Inferior parietal cortex (tissue), 1 donor: ENCODE measurements at regions not wholly inside any gene's neighbourhood (a gene's known extent, or its start where the extent isn't known, plus 50 kb on each side); places are given as distances from the start of the nearest gene placed in this dataset.
"Not testable (repeated sequence)": the region's sequence is repeated elsewhere in the genome, so short reads cannot be mapped to it uniquely, and the experiment has no call there.

ENCODE experiments used
- DNase-seq: peaks from one replicate; pipeline ENCODE4 v3.0.0-alpha.2; 2016; ENCODE audit errors: extremely low spot score

DNA sequence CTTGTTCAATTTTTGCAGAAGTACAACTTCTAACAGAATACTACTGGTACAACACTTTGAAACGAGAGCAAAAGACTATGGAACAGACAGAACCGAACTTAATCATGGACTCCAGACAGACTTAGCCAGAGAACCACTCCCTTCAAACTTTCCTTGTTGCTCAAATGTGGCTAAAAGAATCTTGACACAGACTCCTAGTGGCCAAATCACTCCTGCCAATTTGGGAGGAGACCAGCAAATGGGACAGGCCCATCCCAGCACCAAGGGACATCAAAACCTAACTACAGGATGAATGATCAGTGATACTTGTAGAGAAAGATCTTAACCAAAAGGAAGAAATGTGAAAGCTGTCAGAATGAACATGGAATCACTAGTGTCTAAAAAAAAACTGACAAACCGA lies 154.0 kb downstream of the MATN1 start:
- DNase-seq, result no peak

DNA sequence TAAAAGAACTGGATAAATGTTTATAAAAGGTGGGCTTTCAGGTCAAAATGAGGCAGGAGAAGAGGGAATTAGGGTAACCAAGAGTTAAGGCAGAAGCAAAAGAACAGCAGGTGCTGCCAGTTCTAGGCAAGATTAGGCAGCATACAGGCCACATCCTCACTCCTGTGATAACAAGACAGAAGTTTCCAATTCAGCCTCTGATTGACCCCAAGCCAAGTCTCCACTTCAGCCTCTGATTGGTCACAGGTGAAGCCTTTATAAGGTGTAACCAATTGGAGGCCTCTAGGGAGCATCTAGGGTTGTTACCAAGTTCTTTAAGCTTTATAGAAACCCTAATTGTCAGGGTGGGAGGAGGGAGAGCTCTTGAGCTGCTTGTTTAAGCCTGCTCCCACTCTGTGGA lies 160.8 kb downstream of the MATN1 start:
- no peak for DNase-seq

DNA sequence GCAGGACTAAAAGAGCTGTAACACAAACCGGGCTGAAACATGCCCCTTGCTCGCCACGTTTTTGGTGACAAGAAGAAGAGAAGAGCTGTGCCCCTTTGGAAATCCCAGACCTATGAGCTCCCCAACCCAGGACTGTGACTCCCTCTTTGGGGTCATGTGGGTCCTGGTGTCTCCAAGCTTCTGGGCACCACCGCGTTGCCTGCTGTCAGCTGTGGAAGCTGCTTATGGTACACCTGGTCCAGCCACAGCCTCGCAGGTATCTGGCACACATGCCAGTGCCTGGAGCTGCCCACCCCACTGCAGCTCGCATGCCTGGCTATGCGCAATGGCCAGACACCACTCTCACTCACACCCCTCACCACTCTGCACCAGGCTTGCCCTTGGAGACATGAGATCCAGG lies 171.8 kb downstream of the MATN1 start:
- no peak for DNase-seq

DNA sequence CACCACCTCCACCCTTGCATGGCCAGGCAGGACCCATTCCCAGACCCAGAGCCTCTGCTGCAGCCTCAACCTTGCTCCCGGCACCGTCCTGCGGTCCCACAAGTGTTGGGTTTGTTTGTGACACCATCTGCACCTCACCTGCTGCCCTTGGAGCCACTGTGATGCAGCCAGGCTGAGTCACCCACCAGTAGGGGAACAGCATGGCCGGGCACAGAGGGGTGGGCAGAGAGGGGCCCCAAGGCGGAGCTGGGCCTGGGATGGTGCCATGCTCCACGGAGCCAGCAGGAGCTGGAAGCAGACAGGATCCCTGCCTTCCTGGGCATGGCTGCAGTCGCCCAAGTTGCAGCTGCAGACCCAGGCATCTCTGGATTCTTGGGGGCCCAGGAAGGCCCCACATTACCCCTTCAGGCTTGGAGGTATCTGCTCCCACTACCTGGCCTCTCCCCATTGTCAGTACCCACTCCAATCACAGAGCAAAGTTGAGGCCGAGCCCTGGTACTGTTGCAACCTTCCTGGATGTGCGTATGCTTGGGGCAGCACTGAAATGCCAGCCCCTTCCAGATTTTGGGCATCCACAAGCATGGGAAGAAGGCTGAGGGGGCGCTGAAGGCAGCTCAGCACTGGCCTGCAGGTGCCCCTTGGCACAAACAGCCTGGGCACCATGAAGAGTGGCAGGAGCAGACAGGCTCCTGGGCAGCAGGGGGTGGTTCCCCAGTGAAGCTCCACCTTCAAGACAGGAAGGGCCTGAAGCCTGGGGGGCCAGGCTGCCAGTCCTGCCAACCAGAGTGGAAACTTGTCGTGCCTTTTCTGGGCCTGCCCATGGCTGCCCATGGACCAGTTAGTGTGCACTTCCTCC lies 172.8 kb downstream of the MATN1 start:
- no peak for DNase-seq

DNA sequence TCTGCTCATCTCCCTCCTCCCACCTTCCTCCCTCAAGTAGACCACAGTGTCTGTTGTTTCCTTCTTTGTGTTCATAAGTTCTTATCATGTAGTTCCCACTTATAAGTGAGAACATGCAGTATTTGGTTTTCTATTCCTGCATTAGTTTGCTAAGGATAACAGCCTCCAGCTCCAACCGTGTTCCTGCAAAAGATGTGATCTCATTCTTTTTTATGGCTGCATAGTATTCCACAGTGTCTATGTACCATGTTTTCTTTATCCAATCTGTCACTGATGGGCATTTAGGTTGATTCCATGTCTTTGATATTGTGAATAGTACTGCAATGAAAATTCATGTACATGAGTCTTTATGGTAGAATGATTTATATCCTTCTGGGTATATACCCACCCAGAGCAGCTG lies 173.5 kb downstream of the MATN1 start:
- not testable (repeated sequence) for DNase-seq

DNA sequence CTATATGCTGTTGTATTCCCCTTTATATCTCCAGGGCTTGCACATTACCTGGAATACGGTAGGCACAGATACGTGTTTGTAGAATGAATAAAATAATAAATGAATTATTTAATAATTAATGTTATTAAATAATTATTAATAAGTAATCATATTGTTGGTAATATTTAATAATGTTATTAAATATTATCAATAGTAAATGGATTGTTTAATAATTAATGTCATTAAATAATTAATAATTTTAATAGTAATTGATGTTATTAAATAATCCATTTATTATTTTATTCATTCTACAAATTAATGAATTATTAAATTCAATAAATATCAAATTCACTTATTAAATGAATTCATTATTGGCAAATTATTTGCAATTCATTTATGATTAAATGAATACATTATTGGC lies 175.1 kb downstream of the MATN1 start:
- no peak for DNase-seq

DNA sequence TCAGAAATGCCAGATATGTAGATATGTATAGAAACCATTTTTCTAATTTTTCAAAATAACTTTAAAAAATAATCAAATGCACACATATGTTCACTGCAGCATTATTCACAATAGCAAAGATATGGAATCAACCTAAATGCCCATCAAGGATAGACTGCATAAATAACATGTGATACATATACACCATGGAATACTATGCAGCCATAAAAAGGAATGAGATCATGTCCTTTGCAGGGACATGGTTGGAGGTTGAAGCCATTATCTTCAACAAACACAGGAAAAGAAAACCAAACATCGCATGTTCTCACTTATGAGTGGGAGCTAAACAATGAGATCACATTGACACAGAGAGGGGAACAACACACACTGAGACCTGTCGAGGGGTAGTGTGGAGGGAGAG lies 176.1 kb downstream of the MATN1 start:
- DNase-seq, result not testable (repeated sequence)

DNA sequence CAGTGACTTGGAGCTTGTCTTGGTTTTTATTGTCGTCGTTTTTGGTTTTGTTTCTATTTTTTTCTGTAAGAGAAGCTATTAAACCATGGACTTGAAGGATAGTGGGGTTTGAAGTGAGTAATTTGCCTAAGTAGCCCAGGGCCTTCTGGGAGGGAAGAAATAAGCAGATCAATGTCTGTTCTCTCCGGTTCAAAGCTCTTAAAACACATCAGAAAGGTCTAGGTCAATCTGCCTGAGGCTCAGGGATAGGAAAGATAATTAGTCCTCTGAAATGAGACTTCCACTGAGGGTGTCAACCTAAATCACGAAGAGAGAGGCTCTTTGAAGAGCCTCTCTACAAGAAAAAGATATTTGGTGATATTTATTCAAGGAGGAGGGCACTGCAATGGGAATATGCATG lies 178.0 kb downstream of the MATN1 start:
- no peak for DNase-seq

DNA sequence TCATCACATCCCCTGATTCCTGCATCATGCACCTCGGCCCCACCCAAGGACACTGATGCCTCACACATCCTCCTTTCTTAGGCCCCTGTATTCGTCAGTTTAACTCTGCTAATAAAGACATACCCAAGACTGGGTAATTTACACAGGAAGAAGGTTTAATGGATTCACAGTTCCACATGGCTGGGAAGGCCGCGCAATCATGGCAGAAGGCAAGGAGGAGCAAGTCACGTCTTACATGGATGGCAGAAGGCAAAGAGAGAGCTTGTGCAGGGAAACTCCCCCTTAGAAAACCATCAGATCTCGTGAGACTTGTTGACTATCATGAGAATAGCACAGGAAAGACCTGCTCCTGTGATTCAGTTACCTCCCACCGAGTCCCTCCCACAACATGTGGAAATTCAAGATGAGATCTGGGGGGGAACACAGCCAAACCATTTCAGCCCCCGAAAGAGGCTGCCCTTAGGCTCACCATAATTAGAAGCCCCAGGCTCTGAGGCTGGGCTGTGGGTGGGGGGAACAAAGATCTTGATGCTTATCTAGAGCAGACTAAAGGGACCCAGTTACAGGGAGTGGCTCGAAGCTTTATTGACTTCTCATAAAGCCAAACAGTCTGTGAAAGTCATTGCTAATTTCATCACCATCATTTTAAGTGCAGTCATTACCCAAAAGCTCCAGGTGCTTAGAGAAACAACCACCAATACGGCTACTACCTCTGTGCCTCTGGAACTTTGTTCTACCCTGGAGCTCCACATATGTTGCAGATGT lies 181.5 kb downstream of the MATN1 start:
- no peak for DNase-seq

DNA sequence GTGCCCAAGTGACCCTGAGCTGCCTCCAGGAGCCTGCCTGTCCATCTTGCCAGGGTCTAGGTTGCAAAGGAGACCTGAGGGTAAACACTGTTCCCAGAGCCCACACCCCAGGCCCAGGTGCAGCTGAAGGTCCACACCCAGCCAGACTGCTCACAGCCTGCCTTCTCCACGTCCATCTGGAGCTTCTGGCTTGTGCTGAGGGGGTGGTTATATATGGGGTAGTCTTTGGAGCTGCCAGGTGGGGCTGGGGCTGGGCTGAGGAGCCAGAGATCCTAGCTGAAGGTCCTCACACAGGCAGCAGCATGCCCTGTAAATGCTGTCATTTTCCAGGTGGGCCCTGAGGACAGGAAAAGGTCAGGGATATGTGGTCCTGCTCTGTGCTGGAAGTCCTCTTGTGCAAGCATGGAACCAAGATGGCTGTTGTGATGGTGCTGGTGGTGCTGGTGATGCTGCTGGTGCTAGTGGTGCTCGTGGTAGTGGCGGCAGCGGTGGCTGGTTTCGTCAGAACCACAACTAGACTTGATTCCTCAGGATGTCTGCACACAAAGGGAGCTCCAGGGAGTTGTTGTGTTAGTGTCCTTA lies 182.7 kb downstream of the MATN1 start:
- no peak for DNase-seq

DNA sequence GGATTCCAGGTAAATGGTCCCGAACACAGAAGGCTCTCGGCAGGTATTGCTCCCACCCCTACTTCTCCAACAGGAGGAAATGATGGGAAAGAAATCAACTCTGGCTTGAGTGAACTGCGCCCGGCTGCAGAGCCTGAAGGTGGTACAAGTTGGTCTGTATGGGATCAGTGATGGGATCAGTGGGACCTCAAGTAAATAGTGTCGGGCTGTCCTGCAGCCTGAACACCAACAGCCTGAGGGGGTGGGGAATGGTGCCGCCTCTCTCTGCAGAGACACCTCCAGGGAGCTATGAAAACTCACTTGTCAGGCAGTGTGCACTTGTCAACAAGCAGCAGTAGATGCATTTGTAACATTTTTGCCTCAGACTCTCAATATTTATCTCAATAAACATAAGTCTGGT lies 183.5 kb downstream of the MATN1 start:
- DNase-seq, result no peak

DNA sequence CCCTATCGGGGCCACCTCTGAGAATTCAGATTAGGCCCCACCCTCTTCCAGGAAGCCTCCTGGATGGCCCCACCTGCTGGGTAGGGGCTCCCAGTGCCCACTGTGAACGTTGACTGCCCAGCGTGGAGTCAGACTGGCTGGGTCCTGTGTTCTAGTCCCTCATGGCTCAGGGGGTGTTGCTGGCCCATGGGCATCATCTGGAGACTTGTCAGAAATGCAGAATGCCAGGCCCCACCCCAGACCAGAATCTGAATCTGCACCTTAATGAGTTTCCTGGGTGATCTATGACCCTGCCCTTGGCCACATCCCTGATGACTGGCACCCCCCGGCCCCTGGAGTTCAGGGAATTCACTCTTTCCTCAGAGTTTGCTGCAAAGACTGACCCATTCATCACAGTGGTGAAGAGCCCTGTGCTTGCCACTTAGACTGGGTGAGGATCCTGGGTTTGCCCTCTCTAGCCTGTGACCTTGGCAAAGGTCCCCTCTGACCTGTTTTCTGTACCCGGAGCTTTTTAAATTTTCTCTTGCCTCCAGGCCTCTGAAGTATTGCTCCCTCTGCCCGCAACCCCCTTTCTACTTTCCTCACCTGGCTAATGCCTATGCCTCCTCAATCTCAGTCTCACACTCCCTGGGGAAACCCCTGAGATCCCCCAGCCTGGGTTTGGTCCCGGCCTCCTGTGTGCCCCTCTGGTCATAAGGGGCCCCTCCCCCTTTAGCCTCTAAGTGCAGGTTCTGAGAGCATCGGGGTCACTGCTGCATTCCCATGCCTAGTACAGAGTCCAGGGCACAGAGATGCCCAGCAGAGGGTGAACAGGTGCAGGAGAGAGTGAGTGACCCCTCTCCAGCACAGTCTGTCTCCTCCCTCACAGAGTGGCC lies 184.2 kb downstream of the MATN1 start:
- no peak for DNase-seq

DNA sequence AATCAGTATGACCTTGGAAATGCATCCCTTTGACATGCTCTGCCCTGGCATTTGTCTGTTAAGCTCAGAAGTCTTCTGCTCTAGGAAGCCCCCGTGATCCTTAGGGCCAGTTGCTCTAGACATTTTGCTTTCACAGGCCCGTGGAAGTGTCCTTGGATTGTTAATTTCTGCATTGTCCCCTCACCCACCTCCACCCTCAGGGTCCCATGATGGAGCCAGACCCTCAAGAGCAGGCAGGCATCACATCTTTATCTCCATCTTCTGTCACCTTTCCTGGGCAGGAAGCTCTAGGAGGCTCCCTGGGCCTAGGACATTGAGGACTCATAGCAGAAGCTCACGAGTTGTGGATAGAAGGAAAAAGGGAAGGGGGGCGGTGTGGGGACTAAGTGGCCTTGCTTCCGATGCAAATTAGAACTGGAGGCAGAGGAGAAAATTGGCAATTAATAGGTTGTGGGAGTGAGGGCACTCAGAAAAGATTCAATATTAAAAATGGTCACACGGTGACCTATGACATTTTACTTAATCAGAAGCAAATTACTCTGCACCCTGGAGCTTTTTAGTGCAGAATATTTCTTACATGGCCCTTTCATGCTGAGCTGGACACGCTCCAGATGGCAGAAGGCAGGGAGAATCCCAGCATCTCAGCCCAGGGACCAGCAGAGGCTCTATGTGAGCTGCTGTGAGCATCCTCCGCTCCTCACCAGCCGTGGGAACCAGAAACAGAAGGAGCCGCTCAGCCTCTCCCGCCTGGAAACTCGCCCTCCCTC lies 185.0 kb downstream of the MATN1 start:
- no peak for DNase-seq

DNA sequence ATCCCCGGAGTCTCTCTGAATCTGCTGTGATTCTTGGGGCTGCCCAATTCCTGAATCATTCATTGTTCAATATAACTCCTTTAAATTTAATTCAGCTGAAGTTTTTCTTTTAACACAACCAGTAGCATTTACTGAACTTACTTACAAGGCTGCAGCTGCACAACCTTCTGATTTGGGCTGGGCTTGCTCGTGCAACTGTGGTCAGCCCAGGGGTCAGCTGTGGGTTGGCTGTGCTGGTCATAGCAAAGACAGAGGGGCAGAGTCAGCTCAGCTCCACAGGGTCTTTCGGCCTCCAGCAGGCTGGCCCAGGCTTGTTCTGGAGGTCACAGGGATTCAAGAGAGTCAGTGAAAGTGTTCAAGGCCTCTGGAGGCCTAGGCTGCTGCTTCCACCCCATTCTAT lies 186.1 kb downstream of the MATN1 start:
- DNase-seq, result no peak

DNA sequence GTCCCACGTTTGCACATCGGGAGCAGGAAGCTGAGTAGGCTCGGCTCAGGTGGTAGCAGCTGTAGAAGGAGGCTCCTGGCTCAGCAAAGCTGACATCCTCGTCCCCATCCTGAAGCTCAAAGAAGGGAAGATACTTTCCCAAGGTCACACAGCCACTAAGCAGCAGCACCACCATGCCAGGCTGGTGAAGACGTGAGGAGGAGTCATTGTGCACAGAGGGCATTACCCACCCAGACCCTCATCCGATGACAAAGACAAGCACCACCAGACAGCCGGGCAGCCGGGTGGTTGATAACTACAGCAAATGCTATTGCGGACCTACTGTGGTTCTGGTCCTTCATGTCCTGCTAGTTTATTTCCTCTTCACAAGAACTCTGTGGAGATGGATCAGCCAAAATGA lies 186.9 kb downstream of the MATN1 start:
- DNase-seq, result no peak

DNA sequence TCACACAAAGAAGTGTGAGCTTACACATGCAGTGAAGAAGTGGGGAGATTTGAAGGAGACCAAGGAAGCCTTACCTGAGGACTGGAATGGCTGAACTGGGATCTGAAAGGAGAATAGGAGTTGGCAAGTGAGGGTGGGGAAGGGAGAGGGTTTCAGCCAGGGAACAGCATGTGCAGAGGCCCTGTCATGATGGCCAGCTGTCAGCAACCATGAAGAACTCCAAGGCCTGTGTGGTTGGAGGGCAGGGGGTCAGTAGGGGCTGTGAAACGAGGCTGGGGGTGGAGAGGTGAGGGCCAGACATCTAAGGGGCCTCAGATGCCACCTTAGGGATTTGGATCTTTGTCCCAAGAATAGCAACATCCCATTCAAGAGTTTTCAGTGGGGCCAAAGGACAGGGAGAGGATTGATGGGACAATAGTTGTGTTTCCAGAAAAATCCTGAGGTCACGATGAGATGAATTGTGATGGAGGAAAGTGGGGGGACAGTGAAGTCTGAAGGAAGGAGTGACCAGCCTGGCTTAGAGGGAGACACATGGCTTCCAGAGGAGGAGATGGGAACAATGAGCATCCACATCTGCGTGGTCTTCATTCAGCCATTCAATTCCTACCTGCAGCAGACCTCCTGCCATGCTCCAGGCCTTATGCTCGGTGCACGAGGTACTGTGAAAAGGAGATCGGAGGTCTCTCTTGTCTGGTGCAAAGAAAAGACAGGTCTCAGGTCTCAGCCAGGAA lies 187.6 kb downstream of the MATN1 start:
- no peak for DNase-seq

DNA sequence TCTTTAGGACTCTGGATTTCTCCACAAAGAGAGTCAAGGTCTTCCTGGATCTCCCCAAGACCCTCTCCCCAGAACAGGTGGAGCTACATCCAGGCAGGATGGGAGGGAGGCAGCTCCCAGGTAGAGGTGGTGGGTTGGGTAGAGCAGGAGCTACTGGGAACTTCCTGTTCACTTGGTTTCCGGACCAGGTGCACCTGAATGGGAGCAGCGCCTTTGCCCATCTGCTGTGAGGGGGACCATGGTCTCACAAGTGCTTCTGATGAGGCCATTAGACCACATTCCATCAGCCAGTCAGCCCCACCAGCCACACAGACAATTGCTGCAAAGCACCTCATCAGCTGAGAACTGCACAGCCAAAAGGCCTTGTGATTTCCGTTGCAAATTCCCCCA lies 188.8 kb downstream of the MATN1 start:
- no peak for DNase-seq

DNA sequence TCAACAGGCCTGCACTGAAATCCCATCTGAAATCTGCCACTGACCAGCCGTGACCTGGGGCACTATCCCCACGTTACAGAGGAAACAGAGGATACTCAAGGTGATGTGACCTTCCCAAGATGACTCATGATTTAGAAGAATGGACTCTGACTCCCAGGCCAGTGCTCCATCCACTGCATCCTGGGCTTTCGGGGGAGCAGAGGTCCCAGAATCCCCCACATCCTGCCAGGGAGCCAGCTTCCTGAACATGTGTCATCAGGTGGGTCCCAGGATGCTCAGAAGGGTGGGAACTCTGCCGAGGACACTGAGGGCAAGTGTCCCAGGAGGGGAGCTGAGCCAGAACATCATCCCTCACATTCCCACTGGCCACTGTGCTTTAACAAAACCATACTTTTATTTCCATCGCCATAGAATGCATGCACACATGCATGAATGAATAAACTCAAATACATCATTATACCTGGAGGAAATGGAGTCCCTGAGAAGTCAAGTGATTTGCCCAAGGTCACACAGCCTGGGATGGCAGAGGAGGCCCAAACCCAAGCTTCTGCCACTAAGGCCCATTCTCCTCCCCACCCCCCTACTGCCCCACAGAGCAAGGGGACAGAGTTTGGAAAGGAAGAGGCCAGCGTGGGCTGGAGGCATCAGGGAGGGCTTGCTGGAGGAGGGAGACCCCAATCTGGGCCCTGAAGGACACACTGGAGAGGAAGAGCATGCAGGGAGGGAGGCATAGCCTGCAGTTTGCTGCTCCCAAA lies 189.4 kb downstream of the MATN1 start:
- DNase-seq, result no peak

DNA sequence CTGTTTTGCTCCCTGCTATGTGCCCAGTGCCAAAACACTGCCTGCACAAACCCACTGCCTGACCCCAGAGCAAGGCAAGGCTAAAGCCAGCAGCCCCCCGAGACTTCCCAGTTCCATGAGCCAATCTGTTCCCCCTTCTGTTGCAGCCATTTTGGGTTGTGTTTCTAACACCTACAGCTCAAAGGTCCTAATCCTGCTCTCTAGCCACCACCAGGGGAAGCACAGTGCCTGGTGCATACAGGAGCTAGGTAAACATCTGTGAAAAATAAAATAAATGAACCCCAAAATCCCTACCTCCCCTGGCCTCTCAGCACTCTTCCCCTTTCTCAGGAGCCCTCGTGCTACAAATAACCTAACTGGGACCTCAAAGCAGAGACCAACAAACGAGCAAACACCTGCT lies 190.2 kb downstream of the MATN1 start:
- no peak for DNase-seq

DNA sequence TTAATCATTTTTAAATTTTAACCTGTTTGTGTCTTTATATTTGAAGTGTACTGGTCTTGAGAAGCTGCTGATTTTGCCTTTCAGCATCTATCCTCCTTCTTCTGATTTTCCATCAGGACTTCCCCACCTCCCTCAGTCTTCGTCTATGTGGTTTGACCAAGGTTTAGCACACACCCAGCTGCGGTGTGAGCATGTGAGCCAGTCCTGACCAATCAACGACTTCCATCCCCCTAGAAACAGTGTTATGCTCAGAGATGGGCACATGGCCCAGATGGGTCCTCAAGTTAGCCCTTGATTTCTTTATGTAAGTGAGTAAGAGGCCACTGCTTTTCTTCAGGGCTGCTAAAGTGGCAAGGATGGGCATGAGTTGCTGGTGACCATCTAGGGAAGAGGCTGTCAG lies 190.8 kb downstream of the MATN1 start:
- DNase-seq, result no peak
